T-helper 1 cell treated with Interleukin-12 subunit alpha and Interleukin-12 subunit beta and Interleukin-4 antibody, amounts not matched to agents 30 μg/mL and 1 μg/mL, for 36 hours (primary cell): ENCODE measurements at regions not wholly inside any gene's neighbourhood (a gene's known extent, or its start where the extent isn't known, plus 50 kb on each side); places are given as distances from the start of the nearest gene placed in this dataset.
"Not testable (repeated sequence)": the region's sequence is repeated elsewhere in the genome, so short reads cannot be mapped to it uniquely, and the experiment has no call there.

Experiments
- H3K27ac Mint-ChIP-seq: one replicate; pipeline ENCODE4 v1.8.0; 2021; ENCODE audit warnings: mild to moderate bottlenecking, mixed read lengths
- H3K27me3 Mint-ChIP-seq: one replicate; pipeline ENCODE4 v1.8.0; 2021; ENCODE audit warnings: low read depth, mixed read lengths
- H3K36me3 Mint-ChIP-seq: one replicate; pipeline ENCODE4 v1.8.0; 2021; ENCODE audit warnings: low read depth, mixed read lengths
- H3K4me1 Mint-ChIP-seq: one replicate; pipeline ENCODE4 v1.8.0; 2021; ENCODE audit warnings: low read depth, mixed read lengths
- H3K4me3 Mint-ChIP-seq: one replicate; pipeline ENCODE4 v1.8.0; 2021; ENCODE audit warnings: mild to moderate bottlenecking, moderate library complexity, mixed read lengths
- H3K9me3 Mint-ChIP-seq: one replicate; pipeline ENCODE4 v1.8.0; 2021; ENCODE audit warnings: mixed read lengths

DNA sequence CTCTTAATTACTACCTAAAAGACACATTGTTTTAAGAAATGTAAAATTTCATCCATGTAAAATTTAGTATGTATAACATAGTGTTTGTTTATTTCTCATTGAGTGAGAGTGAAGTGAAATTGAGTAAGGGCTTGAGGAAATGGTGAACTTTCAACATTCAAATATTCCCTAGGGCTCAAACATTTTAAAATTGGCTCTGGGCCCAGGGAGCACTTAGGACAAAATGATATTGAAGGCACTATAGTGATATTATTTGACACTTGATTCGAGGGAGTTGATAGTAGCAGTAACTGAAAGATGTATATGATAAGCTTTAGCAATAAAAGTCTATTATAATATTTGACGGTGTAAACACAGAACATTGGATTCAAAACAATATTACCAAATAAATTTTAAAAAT lies 1244.0 kb upstream of the TENM3 start:
- Mint-ChIP-seq H3K27me3 (no peaks in the 10 kb centered on the region), H3K4me3 (no peak overlapping the region), H3K9me3 (peaks cover 4% of the 10 kb centered on the region), H3K4me1 (no peaks in the 10 kb centered on the region), H3K27ac (no peak overlapping the region), H3K36me3 (no peaks in the 10 kb centered on the region)

DNA sequence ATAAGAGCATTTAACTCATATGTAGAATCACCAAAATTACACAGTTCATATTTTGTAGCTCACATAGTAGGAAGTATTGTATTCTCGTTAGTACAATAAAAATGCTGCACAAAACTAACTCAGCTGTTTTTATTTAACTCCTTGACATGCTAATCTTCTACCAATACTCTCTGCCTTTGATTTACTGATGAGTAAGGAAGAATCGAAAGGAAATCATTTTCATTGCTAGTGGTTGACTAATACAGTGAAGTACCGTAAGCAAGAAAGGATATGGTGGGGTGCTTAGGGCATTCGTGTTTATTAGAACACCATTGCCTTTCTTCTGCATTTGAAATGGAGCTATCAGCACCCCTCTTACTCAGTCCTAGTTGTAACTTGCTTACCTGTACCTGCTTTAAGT lies 1239.1 kb upstream of the TENM3 start:
- Mint-ChIP-seq H3K4me3 (no peak overlapping the region), H3K27me3 (no peaks in the 10 kb centered on the region), H3K36me3 (no peaks in the 10 kb centered on the region), H3K9me3 (peaks cover 13% of the 10 kb centered on the region), H3K27ac (no peak overlapping the region), H3K4me1 (no peaks in the 10 kb centered on the region)

DNA sequence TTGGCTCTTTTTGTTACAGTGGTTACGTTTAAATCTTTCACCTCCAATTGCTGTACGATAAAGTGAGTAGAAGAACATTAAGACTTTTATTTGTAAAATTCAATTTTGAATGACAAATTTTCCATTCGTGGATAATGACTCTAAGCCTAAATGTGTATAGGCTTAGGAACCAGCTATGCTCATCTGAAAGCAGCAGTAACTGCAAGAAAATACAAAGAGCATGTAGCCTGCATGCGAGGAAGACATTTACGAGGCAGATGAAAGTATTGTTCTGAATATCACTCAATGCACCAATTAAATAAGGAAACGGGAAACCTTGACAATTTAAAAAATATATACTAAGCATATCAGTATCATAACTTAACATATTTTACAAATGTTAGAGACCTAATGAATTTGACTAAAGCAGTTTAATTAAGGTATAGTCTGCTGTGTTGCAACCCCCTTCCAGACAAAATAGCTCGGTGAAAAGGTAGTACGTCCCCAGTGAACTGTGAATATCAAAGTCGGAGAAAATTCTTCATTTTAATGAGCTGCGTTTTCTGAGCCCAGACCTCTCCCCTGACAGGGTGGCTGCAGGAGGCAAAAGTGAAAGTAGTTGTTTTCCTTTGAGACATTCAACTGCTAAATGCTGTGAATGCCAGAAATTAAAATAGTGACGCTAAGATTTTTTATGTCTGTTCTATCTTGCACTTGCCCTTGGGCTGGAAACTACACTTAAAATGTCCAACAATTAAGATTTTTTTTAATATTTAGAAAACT lies 1236.5 kb upstream of the TENM3 start:
- Mint-ChIP-seq H3K27ac (no peak overlapping the region), H3K36me3 (no peaks in the 10 kb centered on the region), H3K4me1 (no peaks in the 10 kb centered on the region), H3K27me3 (no peaks in the 10 kb centered on the region), H3K9me3 (peaks cover 15% of the 10 kb centered on the region), H3K4me3 (no peak overlapping the region)

DNA sequence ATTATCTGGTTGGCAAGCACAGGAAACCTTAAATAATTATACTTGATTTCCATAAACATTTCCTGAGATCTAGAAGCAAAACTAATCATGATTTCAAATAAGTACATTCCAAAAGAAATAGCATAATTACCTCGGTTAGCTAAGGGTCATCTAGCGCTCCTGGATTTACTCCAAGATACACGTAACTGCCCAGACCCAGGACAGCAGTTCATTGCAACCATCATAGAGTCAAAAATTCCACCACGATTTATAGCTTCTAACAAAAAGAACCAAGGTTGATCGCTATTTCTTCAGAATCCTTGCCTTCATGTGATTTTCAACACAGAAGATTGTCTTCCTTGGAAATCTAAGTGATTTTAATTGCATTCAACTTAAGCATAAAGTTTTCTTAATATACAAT lies 1235.5 kb upstream of the TENM3 start:
- Mint-ChIP-seq H3K4me3 (no peak overlapping the region), H3K9me3 (peaks cover 20% of the 10 kb centered on the region), H3K27ac (no peak overlapping the region), H3K4me1 (no peaks in the 10 kb centered on the region), H3K36me3 (no peaks in the 10 kb centered on the region), H3K27me3 (no peaks in the 10 kb centered on the region)

DNA sequence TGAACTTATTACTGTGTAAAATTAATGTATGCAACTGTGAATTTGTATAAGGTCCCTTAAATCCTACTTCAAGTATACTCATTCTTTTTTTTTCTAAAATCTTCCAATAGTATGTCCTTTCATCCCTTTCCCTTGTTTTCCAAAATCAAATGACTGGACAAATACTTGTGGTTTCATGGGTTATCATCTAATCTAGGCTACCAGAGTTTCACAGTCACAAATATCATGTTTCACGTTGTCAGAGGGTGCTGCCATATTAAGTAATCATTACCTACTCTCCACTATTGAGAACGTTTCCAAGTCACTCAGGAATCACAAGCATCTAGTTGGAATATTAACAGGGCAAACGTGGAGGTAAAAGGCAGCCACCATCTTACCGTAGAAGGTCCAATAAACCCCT lies 1235.0 kb upstream of the TENM3 start:
- Mint-ChIP-seq H3K27ac (no peak overlapping the region), H3K36me3 (no peaks in the 10 kb centered on the region), H3K4me1 (no peaks in the 10 kb centered on the region), H3K27me3 (no peaks in the 10 kb centered on the region), H3K4me3 (no peak overlapping the region), H3K9me3 (peaks cover 24% of the 10 kb centered on the region)

DNA sequence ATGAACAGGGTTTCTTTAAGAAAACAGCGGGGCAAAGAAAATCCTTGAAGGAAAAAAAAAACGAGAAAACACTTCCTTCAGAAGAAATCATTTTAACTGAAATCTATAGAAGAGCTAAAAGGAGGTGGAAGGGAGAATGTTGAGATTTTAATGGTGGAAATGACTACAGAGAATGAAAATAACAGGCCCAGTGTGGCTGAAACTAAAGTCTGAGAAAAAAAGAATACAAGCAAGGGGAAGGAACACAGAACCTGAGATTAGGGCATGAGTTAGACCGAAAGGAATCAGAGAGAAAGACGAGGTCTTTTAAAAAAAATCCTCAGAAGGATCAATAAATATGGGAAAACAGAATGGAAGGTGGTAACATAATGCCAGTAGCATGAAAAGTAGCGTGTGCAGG lies 1230.0 kb upstream of the TENM3 start:
- no peaks in the 10 kb centered on the region for H3K4me1 Mint-ChIP-seq
- H3K4me3 Mint-ChIP-seq: no peak overlapping the region
- H3K27ac Mint-ChIP-seq: no peak overlapping the region
- no peaks in the 10 kb centered on the region for H3K27me3 Mint-ChIP-seq
- H3K36me3 Mint-ChIP-seq: no peaks in the 10 kb centered on the region
- H3K9me3 Mint-ChIP-seq: peaks cover 21% of the 10 kb centered on the region

DNA sequence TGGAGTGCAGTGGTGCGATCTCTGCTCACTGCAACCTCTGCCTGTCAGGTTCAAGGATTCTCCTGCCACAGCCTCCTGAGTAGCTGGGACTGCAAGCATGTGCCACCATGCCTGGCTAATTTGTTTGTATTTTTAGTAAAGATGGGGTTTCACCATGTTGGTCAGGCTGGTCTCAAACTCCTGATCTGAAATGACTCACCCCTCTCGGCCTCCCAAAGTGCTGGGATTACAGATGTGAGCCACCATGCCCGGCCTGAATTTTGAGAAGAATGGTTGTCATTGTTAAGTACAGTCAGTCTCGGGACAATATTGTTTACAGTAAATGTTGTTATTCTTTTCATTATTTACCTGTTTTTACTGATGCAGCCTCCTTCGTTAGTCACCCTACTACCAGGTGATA lies 1226.2 kb upstream of the TENM3 start:
- H3K27ac Mint-ChIP-seq: no peak overlapping the region
- H3K27me3 Mint-ChIP-seq: no peaks in the 10 kb centered on the region
- H3K4me3 Mint-ChIP-seq: no peak overlapping the region
- H3K4me1 Mint-ChIP-seq: no peaks in the 10 kb centered on the region
- H3K9me3 Mint-ChIP-seq: peaks cover 21% of the 10 kb centered on the region
- H3K36me3 Mint-ChIP-seq: no peaks in the 10 kb centered on the region

DNA sequence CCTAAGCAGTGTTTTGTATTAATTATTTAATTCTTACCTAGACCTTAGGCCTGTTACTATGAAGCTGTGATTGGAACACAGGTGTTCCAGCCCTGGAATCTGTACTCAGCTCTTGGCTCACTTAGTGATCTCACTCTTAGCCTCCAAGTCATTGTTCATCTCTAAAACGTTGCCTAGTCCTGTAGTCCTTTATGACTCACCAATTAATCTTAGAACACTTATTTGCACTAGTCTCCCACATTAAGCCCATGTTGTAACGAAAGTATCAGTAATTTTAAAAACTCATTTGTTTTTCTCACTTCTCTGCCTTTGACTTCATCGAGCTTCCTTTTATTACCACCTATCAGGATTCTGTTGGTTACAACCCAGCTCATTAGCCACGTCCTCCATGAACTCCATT lies 1224.7 kb upstream of the TENM3 start:
- Mint-ChIP-seq H3K36me3 (no peaks in the 10 kb centered on the region), H3K27ac (no peak overlapping the region), H3K4me3 (no peak overlapping the region)

DNA sequence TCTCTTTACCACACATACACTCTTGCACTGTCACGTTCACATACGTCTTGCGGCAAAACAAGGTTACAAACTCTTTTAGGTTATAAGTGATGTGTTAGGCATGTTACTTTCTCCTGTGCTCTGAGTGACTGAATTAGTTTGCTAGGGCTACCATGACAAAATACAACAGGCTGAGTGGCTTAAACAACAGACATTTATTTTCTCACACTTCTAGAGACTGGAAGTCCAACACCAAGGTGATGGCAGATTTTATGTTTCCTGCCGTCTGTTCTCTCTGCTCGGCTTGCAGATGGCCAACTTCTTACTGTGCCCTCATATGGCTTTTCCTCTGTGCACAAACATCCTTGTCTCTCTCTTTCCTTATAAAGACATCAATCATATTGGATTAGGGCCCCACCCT lies 1224.3 kb upstream of the TENM3 start:
- no peak overlapping the region for H3K4me3 Mint-ChIP-seq
- no peaks in the 10 kb centered on the region for H3K36me3 Mint-ChIP-seq
- no peak overlapping the region for H3K27ac Mint-ChIP-seq
- no peaks in the 10 kb centered on the region for H3K27me3 Mint-ChIP-seq
- peaks cover 8% of the 10 kb centered on the region for H3K9me3 Mint-ChIP-seq
- H3K4me1 Mint-ChIP-seq: no peaks in the 10 kb centered on the region

More for the DNA sequence above, 1224.7 kb upstream of the TENM3 start:
- Mint-ChIP-seq H3K4me1 (no peaks in the 10 kb centered on the region), H3K9me3 (peaks cover 12% of the 10 kb centered on the region), H3K27me3 (no peaks in the 10 kb centered on the region)

DNA sequence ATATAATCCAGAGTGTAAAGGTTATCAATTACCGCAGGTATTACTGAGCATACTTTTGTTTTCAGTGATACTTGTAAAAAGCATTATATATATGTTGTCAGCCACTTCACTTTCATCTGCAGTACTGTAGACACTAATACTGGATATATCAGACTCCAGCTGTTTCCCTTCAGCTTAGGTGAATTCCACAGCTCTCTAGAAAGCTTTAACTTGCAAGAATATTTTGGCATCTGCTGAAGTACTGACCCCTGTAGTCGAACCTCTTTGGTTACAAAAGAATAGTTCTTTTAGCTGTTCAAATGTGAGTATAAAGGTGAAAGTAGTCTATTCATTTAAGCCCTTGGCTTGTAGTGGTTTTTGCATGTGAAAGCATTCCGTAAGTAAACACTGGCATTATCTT lies 1222.7 kb upstream of the TENM3 start:
- H3K9me3 Mint-ChIP-seq: peaks cover 8% of the 10 kb centered on the region
- no peak overlapping the region for H3K27ac Mint-ChIP-seq
- H3K36me3 Mint-ChIP-seq: no peaks in the 10 kb centered on the region
- no peak overlapping the region for H3K4me3 Mint-ChIP-seq
- no peaks in the 10 kb centered on the region for H3K4me1 Mint-ChIP-seq
- H3K27me3 Mint-ChIP-seq: no peaks in the 10 kb centered on the region

DNA sequence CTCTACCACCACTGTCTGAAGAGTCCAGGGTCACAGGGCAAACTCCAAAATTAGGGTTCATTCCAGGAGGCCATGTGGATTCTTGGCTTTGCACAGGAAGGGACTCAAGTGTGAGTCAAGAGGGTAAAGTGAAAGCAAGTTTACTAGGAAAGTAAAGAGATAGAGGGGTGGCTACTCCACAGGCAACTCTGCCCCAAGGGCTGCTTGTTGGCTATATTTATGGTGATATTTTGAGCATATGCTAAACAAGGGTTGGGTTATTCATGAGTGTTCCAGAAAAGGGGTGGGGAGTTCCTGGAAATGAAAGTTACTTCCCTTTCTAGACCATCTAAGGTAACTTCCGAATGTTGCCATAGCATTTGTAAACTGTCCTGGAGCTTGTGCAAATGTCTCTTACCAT lies 1222.0 kb upstream of the TENM3 start:
- Mint-ChIP-seq H3K4me3 (no peak overlapping the region), H3K27me3 (no peaks in the 10 kb centered on the region), H3K36me3 (no peaks in the 10 kb centered on the region), H3K27ac (no peak overlapping the region), H3K9me3 (peaks cover 8% of the 10 kb centered on the region), H3K4me1 (no peaks in the 10 kb centered on the region)

DNA sequence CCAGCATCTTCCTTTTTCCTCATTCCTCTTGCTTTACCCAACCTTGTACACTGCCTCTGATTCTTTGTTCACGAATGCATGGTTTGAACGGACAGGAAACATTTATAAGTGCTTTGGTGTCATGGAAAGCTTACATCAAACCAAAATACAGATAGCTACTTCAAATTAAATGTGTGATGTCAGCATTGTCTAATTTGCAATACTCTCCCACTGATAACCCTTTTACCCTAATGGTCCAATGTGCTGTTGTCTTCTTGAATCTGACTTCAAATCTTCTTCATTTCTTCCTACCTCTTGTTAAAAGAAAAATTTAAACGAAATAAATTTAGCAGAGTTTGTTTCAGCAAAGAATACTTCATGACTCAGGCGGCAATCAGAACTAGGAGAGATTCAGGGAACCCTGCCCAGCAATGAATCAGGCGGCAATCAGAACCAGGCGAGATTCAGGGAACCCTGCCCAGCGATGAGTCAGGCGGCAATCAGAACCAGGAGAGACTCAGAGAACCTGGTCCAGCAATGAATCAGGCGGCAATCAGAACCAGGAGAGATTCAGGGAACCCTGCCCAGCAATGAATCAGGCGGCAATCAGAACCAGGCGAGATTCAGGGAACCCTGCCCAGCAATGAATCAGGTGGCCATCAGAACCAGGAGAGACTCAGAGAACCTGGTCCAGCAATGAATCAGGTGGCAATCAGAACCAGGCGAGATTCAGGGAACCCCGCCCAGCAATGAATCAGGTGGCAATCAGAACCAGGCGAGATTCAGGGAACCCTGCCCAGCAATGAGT lies 1212.9 kb upstream of the TENM3 start:
- H3K36me3 Mint-ChIP-seq, H3K27me3 Mint-ChIP-seq, H3K4me1 Mint-ChIP-seq, H3K4me3 Mint-ChIP-seq, H3K27ac Mint-ChIP-seq: not testable (repeated sequence)
- peaks cover 16% of the 10 kb centered on the region for H3K9me3 Mint-ChIP-seq

DNA sequence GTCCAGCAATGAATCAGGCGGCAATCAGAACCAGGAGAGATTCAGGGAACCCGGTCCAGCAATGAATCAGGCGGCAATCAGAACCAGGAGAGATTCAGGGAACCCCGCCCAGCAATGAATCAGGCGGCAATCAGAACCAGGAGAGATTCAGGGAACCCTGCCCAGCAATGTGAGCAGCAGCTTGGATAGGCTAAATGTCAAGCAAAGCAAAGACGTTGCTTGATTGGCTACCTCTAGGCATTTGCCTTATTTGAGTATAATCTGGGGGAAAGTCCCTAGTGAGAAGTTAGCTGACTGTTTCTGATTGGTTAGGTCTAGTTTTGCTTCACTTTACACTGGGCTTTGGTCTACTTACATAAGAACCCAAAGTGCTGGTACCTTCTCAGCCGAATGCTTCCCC lies 1212.2 kb upstream of the TENM3 start:
- Mint-ChIP-seq H3K27ac (no peak overlapping the region), H3K4me3 (no peak overlapping the region), H3K9me3 (peaks cover 16% of the 10 kb centered on the region), H3K27me3 (no peaks in the 10 kb centered on the region), H3K4me1 (no peaks in the 10 kb centered on the region), H3K36me3 (no peaks in the 10 kb centered on the region)

DNA sequence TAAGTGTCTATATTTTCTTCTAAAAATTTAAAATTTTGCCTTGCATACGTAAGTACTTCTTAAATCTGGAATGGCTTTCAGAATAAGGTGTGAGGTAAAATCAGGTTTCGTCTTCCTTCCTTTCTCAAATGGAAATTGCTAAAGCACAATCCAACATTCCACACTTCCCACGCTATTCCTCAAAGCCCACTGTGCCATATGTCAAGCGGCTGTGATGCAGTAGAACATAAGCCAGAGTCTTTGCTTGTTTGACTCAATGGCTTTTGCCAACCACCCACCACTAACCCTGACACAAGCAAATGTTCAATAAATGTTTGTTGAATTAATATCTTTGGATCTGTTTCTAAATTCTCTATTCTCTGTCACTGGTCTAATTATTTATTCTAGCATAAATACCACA lies 1199.7 kb upstream of the TENM3 start:
- Mint-ChIP-seq H3K4me3 (no peak overlapping the region), H3K36me3 (no peaks in the 10 kb centered on the region), H3K4me1 (no peaks in the 10 kb centered on the region), H3K27me3 (no peaks in the 10 kb centered on the region), H3K27ac (no peak overlapping the region), H3K9me3 (peaks cover 8% of the 10 kb centered on the region)

DNA sequence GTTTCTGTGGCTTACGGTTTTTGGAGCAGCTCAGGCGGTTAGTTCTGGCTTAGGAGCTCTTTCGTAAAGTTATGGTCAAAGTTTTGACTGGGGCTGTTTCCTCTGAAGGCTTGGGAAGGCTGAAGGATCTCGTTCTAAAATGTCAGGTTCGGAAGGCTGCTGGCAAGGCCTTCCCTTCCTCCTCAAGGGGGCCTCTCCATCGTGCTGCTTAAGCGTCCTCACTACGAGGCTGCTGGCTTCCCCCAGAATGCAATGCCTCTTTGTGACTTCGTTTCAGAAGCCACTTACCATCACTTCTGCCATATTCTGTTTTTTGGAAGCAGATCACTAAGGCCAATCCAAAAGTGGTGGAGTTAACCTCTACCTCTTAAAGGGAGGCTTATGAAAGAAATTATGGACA lies 1196.4 kb upstream of the TENM3 start:
- Mint-ChIP-seq H3K4me1 (no peaks in the 10 kb centered on the region), H3K9me3 (peaks cover 5% of the 10 kb centered on the region), H3K36me3 (no peaks in the 10 kb centered on the region), H3K27me3 (no peaks in the 10 kb centered on the region), H3K27ac (no peak overlapping the region), H3K4me3 (no peak overlapping the region)
